Neural progenitor cell (in vitro differentiated cells): ENCODE measurements at regions not wholly inside any gene's neighbourhood (a gene's known extent, or its start where the extent isn't known, plus 50 kb on each side); places are given as distances from the start of the nearest gene placed in this dataset.

Experiments used
- DNase-seq: peaks from one replicate; pipeline ENCODE4 v3.0.0-alpha.2; 2016; ENCODE audit warnings: low spot score
- H2AFZ ChIP-seq: fragments of 200-600 bp; sonication (generic); replicated peaks from 2 replicates; pipeline ENCODE4 v1.6.1; 2016; ENCODE audit warnings: antibody characterized with exemption
- H3F3A ChIP-seq: fragments of 200-600 bp; sonication (generic); 2 replicates; pipeline ENCODE4 v1.6.1; 2016; ENCODE audit warnings: antibody characterized with exemption, low read depth
- H3K27ac ChIP-seq: fragments of 200-600 bp; sonication (generic); 2 replicates; pipeline ENCODE4 v1.5.1; 2016; ENCODE audit warnings: mild to moderate bottlenecking
- H3K27me3 ChIP-seq: fragments of 200-600 bp; sonication (generic); 2 replicates; pipeline ENCODE4 v1.6.1; 2016; ENCODE audit warnings: mild to moderate bottlenecking, moderate library complexity
- H3K36me3 ChIP-seq: fragments of 200-600 bp; sonication (generic); 2 replicates; pipeline ENCODE4 v1.5.1; 2016
- H3K4me1 ChIP-seq: fragments of 200-600 bp; sonication (generic); 2 replicates; pipeline ENCODE4 v1.6.1; 2016; ENCODE audit warnings: mixed run types
- H3K4me2 ChIP-seq: fragments of 200-600 bp; sonication (generic); 2 replicates; pipeline ENCODE4 v1.6.1; 2016
- H3K4me3 ChIP-seq: fragments of 200-600 bp; sonication (generic); 2 replicates; pipeline ENCODE4 v1.5.1; 2016
- H3K79me2 ChIP-seq: fragments of 200-600 bp; sonication (generic); 2 replicates; pipeline ENCODE4 v1.6.1; 2016; ENCODE audit warnings: low read depth
- H3K9ac ChIP-seq: fragments of 200-600 bp; sonication (generic); 2 replicates; pipeline ENCODE4 v1.6.1; 2016
- H3K9me3 ChIP-seq: fragments of 200-600 bp; sonication (generic); 2 replicates; pipeline ENCODE4 v1.5.1; 2016; ENCODE audit warnings: low read depth
- H4K20me1 ChIP-seq: fragments of 200-600 bp; sonication (generic); 2 replicates; pipeline ENCODE4 v1.6.1; 2016; ENCODE audit warnings: low read depth
- H3K27ac Mint-ChIP-seq: 3 replicates; pipeline ENCODE4 v1.8.0; 2021; ENCODE audit warnings: mixed read lengths
- H3K27me3 Mint-ChIP-seq: 2 replicates; pipeline ENCODE4 v1.8.0; 2022; ENCODE audit warnings: low read depth, mild to moderate bottlenecking, inconsistent platforms, moderate library complexity, mixed read lengths; ENCODE audit not compliant: insufficient read depth
- H3K36me3 Mint-ChIP-seq: 3 replicates; pipeline ENCODE4 v1.8.0; 2021; ENCODE audit warnings: mixed read lengths
- H3K4me1 Mint-ChIP-seq: 3 replicates; pipeline ENCODE4 v1.8.0; 2021; ENCODE audit warnings: mixed read lengths
- H3K4me3 Mint-ChIP-seq: 3 replicates; pipeline ENCODE4 v1.8.0; 2021; ENCODE audit warnings: mild to moderate bottlenecking, moderate library complexity, mixed read lengths
- H3K9me3 Mint-ChIP-seq: 3 replicates; pipeline ENCODE4 v1.8.0; 2020; ENCODE audit warnings: mixed read lengths
- EZH2 ChIP-seq: fragments of 200-600 bp; sonication (generic); IDR thresholded peaks from 2 replicates; pipeline ENCODE4 v1.6.1; 2017; ENCODE audit warnings: antibody characterized with exemption, mild to moderate bottlenecking, moderate library complexity
- EZH2phosphoT487 ChIP-seq: fragments of 200-600 bp; sonication (generic); IDR thresholded peaks from 2 replicates; pipeline ENCODE4 v1.6.1; 2017; ENCODE audit warnings: antibody characterized with exemption
- TF ChIP-seq, protein P1 (sequence below): fragments of 200-600 bp; sonication (generic); IDR thresholded peaks from 2 replicates; pipeline ENCODE4 v1.5.1; 2017; ENCODE audit warnings: antibody characterized with exemption, mild to moderate bottlenecking

DNA sequence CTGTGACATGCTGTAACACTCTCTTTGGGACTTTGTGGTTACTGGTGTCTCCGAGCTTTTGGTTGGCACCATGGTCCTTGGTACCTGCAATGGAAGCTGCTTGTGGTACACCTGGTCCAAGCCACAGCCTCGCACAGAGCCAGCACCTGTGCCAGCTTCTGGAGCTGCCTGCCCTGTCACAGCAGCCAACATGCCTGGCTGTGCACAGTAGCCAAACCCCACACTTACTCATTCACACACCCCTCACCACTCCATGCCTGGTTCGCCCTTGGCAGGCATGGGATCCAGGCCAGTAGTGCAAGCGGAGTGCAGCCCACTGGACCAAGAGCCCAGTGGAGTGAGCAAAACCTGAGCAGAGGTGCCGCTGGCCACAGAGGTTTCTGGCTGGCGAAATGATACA lies 459.9 kb downstream of the TBC1D32 start:
- Mint-ChIP-seq H3K4me3 (no peak overlapping the region), H3K9me3 (no peaks in the 10 kb centered on the region)

DNA sequence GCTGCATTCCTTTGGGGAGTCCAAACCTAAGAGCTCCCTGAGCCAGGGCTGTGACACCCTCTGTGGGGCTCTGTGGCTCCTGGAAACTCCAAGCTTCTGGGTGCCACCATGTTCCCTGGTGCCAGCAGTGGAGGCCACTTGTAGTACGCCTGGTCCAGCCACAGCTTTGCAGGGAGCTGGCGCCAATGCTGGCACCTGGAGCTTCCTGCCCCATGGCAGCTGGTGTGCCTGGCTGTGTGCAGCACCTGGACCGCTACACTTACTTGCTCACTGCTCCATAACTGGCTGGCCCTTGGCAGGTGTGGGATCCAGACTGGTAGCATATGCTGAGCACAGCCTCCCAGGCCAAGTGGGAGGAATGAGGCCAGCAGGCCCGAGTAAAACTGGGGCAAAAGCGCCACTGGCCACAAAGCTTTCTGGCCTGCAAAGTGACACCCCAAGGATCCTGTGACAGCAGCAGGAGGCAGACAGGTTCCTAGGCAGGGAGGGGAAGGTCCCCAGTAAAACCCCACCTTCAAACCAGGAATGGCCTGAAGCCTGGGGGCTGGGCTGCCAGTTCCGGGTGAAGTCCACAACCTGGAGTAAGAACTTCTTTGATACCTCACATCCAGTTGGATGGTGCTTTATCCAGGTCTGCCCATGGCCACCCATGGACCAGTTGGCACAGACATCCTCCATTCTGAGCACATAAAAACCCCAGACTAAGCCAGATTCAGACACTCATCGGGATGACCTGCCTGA lies 461.0 kb downstream of the TBC1D32 start:
- no peak overlapping the region for H3K4me3 Mint-ChIP-seq
- H3K27ac Mint-ChIP-seq: no peak overlapping the region
- peaks cover 9% of the 10 kb centered on the region for H3K4me1 ChIP-seq
- no peak overlapping the region for H2AFZ ChIP-seq
- no peaks in the 10 kb centered on the region for H3K27me3 ChIP-seq
- H3K4me2 ChIP-seq: no peak overlapping the region
- TF ChIP-seq EZH2: no peak
- TF ChIP-seq EZH2phosphoT487: no peak
- TF ChIP-seq, protein P1, sequence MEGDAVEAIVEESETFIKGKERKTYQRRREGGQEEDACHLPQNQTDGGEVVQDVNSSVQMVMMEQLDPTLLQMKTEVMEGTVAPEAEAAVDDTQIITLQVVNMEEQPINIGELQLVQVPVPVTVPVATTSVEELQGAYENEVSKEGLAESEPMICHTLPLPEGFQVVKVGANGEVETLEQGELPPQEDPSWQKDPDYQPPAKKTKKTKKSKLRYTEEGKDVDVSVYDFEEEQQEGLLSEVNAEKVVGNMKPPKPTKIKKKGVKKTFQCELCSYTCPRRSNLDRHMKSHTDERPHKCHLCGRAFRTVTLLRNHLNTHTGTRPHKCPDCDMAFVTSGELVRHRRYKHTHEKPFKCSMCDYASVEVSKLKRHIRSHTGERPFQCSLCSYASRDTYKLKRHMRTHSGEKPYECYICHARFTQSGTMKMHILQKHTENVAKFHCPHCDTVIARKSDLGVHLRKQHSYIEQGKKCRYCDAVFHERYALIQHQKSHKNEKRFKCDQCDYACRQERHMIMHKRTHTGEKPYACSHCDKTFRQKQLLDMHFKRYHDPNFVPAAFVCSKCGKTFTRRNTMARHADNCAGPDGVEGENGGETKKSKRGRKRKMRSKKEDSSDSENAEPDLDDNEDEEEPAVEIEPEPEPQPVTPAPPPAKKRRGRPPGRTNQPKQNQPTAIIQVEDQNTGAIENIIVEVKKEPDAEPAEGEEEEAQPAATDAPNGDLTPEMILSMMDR: no peak
- no peaks in the 10 kb centered on the region for H3K9me3 Mint-ChIP-seq
- no peak overlapping the region for H3K9ac ChIP-seq
- H3K4me3 ChIP-seq: no peak overlapping the region
- H3K9me3 ChIP-seq: no peaks in the 10 kb centered on the region
- no peak for DNase-seq
- no peak overlapping the region for H3K27ac ChIP-seq
- H3K27me3 Mint-ChIP-seq: peaks cover 2% of the 10 kb centered on the region
- no peaks in the 10 kb centered on the region for H3K79me2 ChIP-seq
- H3F3A ChIP-seq: no peaks in the 10 kb centered on the region
- no peaks in the 10 kb centered on the region for H4K20me1 ChIP-seq
- no peaks in the 10 kb centered on the region for H3K36me3 ChIP-seq
- H3K36me3 Mint-ChIP-seq: no peaks in the 10 kb centered on the region
- peaks cover 14% of the 10 kb centered on the region for H3K4me1 Mint-ChIP-seq

More for the DNA sequence above, 459.9 kb downstream of the TBC1D32 start:
- Histone ChIP-seq H3K27me3 (no peaks in the 10 kb centered on the region), H3K36me3 (no peaks in the 10 kb centered on the region), H4K20me1 (no peaks in the 10 kb centered on the region), H3K79me2 (no peaks in the 10 kb centered on the region), H3K4me3 (no peak overlapping the region), H3K9me3 (no peaks in the 10 kb centered on the region), H3K9ac (no peak overlapping the region), H3F3A (no peaks in the 10 kb centered on the region), H3K4me1 (peaks cover 9% of the 10 kb centered on the region), H3K27ac (no peak overlapping the region), H3K4me2 (no peak overlapping the region), H2AFZ (no peak overlapping the region)
- peaks cover 2% of the 10 kb centered on the region for H3K27me3 Mint-ChIP-seq
- H3K27ac Mint-ChIP-seq: no peak overlapping the region
- H3K4me1 Mint-ChIP-seq: peaks cover 14% of the 10 kb centered on the region
- TF ChIP-seq EZH2phosphoT487 (no peak), EZH2 (no peak)
- TF ChIP-seq, protein P1: no peak
- no peak for DNase-seq
- no peaks in the 10 kb centered on the region for H3K36me3 Mint-ChIP-seq

DNA sequence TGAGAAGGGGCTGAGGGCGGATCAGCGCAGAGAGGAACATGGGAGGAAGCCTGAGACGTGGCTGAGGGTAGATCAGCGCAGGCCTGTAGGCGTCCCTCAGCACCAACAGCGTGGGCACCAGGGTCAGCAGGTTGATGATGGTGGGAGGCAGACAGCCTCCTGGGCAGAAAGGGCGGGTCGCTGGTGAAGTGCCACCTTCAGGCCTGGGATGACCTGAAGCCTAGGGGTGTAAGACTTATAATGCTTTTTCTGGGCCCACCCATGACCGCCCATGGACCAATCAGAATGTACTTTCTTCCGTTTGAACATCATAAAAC lies 462.1 kb downstream of the TBC1D32 start:
- Histone ChIP-seq H3K9me3 (no peaks in the 10 kb centered on the region), H3K9ac (no peak overlapping the region), H3K27ac (no peak overlapping the region), H2AFZ (no peak overlapping the region), H3K79me2 (no peaks in the 10 kb centered on the region), H3K4me1 (peaks cover 9% of the 10 kb centered on the region), H3K27me3 (no peaks in the 10 kb centered on the region), H3K4me2 (no peak overlapping the region), H3K4me3 (no peak overlapping the region), H4K20me1 (no peaks in the 10 kb centered on the region), H3K36me3 (no peaks in the 10 kb centered on the region), H3F3A (no peaks in the 10 kb centered on the region)
- Mint-ChIP-seq H3K4me1 (peaks cover 13% of the 10 kb centered on the region), H3K27me3 (peaks cover 2% of the 10 kb centered on the region), H3K36me3 (no peaks in the 10 kb centered on the region), H3K27ac (no peak overlapping the region), H3K4me3 (no peak overlapping the region), H3K9me3 (no peaks in the 10 kb centered on the region)
- TF ChIP-seq, protein P1: no peak
- no peak for TF ChIP-seq EZH2phosphoT487
- TF ChIP-seq EZH2: no peak
- no peak for DNase-seq
